ENCODE measurements at regions not wholly inside any gene's neighbourhood (a gene's known extent, or its start where the extent isn't known, plus 50 kb on each side); places are given as distances from the start of the nearest gene placed in this dataset.

- DNase-seq (ENCODE audit: low read depth in 2 of 2, low spot score in 1 of 2) = no peak
Measured at GRCh38 chr6:97790926-97791590, 508.0 kb upstream of the MMS22L start.

- DNase-seq (ENCODE audit: low read depth in 2 of 2, low spot score in 1 of 2) = no peak
Measured at GRCh38 chr6:97805596-97805995, 522.6 kb upstream of the MMS22L start.

GRCh38 chr6:97812940-97813339 lies 529.9 kb upstream of the MMS22L start:
- no peak for DNase-seq (ENCODE audit: low read depth in 2 of 2, low spot score in 1 of 2)

GRCh38 chr6:97813889-97814567 lies 531.0 kb upstream of the MMS22L start:
- DNase-seq (ENCODE audit: low read depth in 2 of 2, low spot score in 1 of 2) = no peak

GRCh38 chr6:97815301-97815812 lies 532.3 kb upstream of the MMS22L start:
- DNase-seq (ENCODE audit: low read depth in 2 of 2, low spot score in 1 of 2) = no peak

GRCh38 chr6:97816526-97816925 lies 533.5 kb upstream of the MMS22L start:
- no peak for DNase-seq (ENCODE audit: low read depth in 2 of 2, low spot score in 1 of 2)

GRCh38 chr6:97819710-97820109 lies 536.7 kb upstream of the MMS22L start:
- no peak for DNase-seq (ENCODE audit: low read depth in 2 of 2, low spot score in 1 of 2)

GRCh38 chr6:97820400-97820799 lies 537.4 kb upstream of the MMS22L start:
- DNase-seq (ENCODE audit: low read depth in 2 of 2, low spot score in 1 of 2) = no peak

GRCh38 chr6:97822632-97823031 lies 539.6 kb upstream of the MMS22L start:
- no peak for DNase-seq (ENCODE audit: low read depth in 2 of 2, low spot score in 1 of 2)

GRCh38 chr6:97841763-97842162 lies 558.7 kb upstream of the MMS22L start:
- DNase-seq (ENCODE audit: low read depth in 2 of 2, low spot score in 1 of 2) = no peak

- DNase-seq (ENCODE audit: low read depth in 2 of 2, low spot score in 1 of 2) = no peak
Measured at GRCh38 chr6:97842521-97842920, 559.5 kb upstream of the MMS22L start.

GRCh38 chr6:97849390-97849789 lies 566.4 kb upstream of the MMS22L start:
- DNase-seq (ENCODE audit: low read depth in 2 of 2, low spot score in 1 of 2) = no peak

- no peak for DNase-seq (ENCODE audit: low read depth in 2 of 2, low spot score in 1 of 2)
Measured at GRCh38 chr6:97850458-97851212, 567.6 kb upstream of the MMS22L start.

- no peak for DNase-seq (ENCODE audit: low read depth in 2 of 2, low spot score in 1 of 2)
Measured at GRCh38 chr6:97863697-97864096, 580.7 kb upstream of the MMS22L start.

GRCh38 chr6:97864366-97864765 lies 581.4 kb upstream of the MMS22L start:
- DNase-seq (ENCODE audit: low read depth in 2 of 2, low spot score in 1 of 2) = no peak

- no peak for DNase-seq (ENCODE audit: low read depth in 2 of 2, low spot score in 1 of 2)
Measured at GRCh38 chr6:97864826-97865225, 581.8 kb upstream of the MMS22L start.

GRCh38 chr6:97865612-97866011 lies 582.6 kb upstream of the MMS22L start:
- no peak for DNase-seq (ENCODE audit: low read depth in 2 of 2, low spot score in 1 of 2)

GRCh38 chr6:97866616-97867015 lies 583.6 kb upstream of the MMS22L start:
- DNase-seq (ENCODE audit: low read depth in 2 of 2, low spot score in 1 of 2) = no peak

- DNase-seq (ENCODE audit: low read depth in 2 of 2, low spot score in 1 of 2) = no peak
Measured at GRCh38 chr6:97867177-97867576, 584.2 kb upstream of the MMS22L start.

- DNase-seq (ENCODE audit: low read depth in 2 of 2, low spot score in 1 of 2) = no peak
Measured at GRCh38 chr6:97870273-97870672, 587.3 kb upstream of the MMS22L start.

GRCh38 chr6:97876711-97877110 lies 593.7 kb upstream of the MMS22L start:
- no peak for DNase-seq (ENCODE audit: low read depth in 2 of 2, low spot score in 1 of 2)

- no peak for DNase-seq (ENCODE audit: low read depth in 2 of 2, low spot score in 1 of 2)
Measured at GRCh38 chr6:97882755-97883154, 599.7 kb upstream of the MMS22L start.

Measured in stimulated activated CD8-positive, alpha-beta memory T cell treated with anti-CD3 and anti-CD28 coated beads, Interleukin-4, amount 100 ng/mL, for 4 hours (primary cell).